HCT116 (cell line): ENCODE measurements at regions not wholly inside any gene's neighbourhood (a gene's known extent, or its start where the extent isn't known, plus 50 kb on each side); places are given as distances from the start of the nearest gene placed in this dataset.

Experiments
- ATAC-seq: fragments of 200-7000 bp; cut with Tn5 transposase; 2 replicates; pipeline ENCODE4 v1.9.1; 2020; ENCODE audit warnings: mild to moderate bottlenecking, moderate library complexity
- BruUV-seq: library from RNA; stranded (reverse); fragments of 400-500 nt; replicated peaks from 2 replicates; lab custom pipeline; 2021; lab: Mats Ljungman, UMichigan
- CTCF ChIA-PET: fragments of 300-600 bp; sonication (Branson Sonifier 250); formaldehyde crosslinking; loops from one replicate; lab custom pipeline; 2021; ENCODE audit warnings: antibody characterized with exemption; lab: Charles Lee
- POLR2A ChIA-PET: fragments of 300-600, 350-600 bp; sonication (Branson Sonifier 250); formaldehyde crosslinking; loops from one replicate; lab custom pipeline; 2021; ENCODE audit warnings: antibody characterized with exemption; lab: Charles Lee
- RAD21 ChIA-PET, 2 experiments: fragments of 300-600 bp; sonication (Branson Sonifier 250); formaldehyde crosslinking; loops; one replicate each; lab custom pipeline; 2023; ENCODE audit warnings: low total read pairs in 2 of 2; ENCODE audit not compliant: uncharacterized antibody in 2 of 2, unreplicated experiment in 2 of 2, low non-redundant PET in 1 of 2; lab: Charles Lee
- DNase-seq: peaks from one replicate; pipeline ENCODE4 v3.0.0-alpha.2; 2010; ENCODE audit warnings: low read depth, low spot score
- H2AFZ ChIP-seq: fragments of 200-600 bp; shearing (Covaris generic), sonication (generic); 2 replicates; pipeline ENCODE4 v1.6.1; 2017; ENCODE audit warnings: low read depth, mixed run types, mixed read lengths, antibody characterized with exemption, low read length; ENCODE audit not compliant: poor library complexity, severe bottlenecking
- H3K27ac ChIP-seq: 2 replicates; pipeline ENCODE4 v1.5.1; 2012; ENCODE audit warnings: low read depth, low read length
- H3K27me3 ChIP-seq: fragments of 200-600 bp; sonication (generic); 2 replicates; pipeline ENCODE4 v1.6.1; 2016; ENCODE audit warnings: mixed run types, low read length, mixed read lengths; ENCODE audit not compliant: insufficient read depth
- H3K36me3 ChIP-seq, 2 experiments: fragments of 200-500 bp in 1 of 2; fragments of 200-600 bp in 1 of 2; sonication (Bioruptor generic) in 1 of 2; sonication (generic) in 1 of 2; 2 replicates each; pipeline versions ENCODE4 v1.5.1 to v1.6.1; 2014 to 2016; ENCODE audit warnings: low read length in 2 of 2, inconsistent platforms in 1 of 2, mixed read lengths in 1 of 2, mixed run types in 1 of 2; ENCODE audit not compliant: insufficient read depth in 2 of 2, control insufficient read depth in 1 of 2
- H3K4me1 ChIP-seq, 2 experiments: fragments of 200-600 bp in 1 of 2; sonication (generic) in 1 of 2; 2 replicates each; pipeline versions ENCODE4 v1.5.1 to v1.6.1; 2012 to 2017; ENCODE audit warnings: low read length in 2 of 2, inconsistent platforms in 1 of 2, mild to moderate bottlenecking in 1 of 2, mixed read lengths in 1 of 2, mixed run types in 1 of 2, moderate library complexity in 1 of 2; ENCODE audit not compliant: insufficient read depth in 2 of 2, control insufficient read depth in 1 of 2
- H3K4me2 ChIP-seq: fragments of 200-600 bp; sonication (generic); 2 replicates; pipeline ENCODE4 v1.6.1; 2017; ENCODE audit warnings: mixed run types, low read length, mixed read lengths
- H3K4me3 ChIP-seq, 2 experiments: fragments of 200-600 bp in 1 of 2; sonication (generic) in 1 of 2; replicated peaks in 1 of 2; 2 replicates each; pipeline ENCODE4 v1.5.1; 2011 to 2016; ENCODE audit warnings: low read length in 2 of 2, control low read depth in 1 of 2, low read depth in 1 of 2, mild to moderate bottlenecking in 1 of 2, mixed read lengths in 1 of 2, mixed run types in 1 of 2
- H3K79me2 ChIP-seq: fragments of 200-600 bp; sonication (generic); 2 replicates; pipeline ENCODE4 v1.6.1; 2017; ENCODE audit warnings: mild to moderate bottlenecking, mixed run types, low read length, moderate library complexity, mixed read lengths; ENCODE audit not compliant: insufficient read depth
- H3K9ac ChIP-seq: fragments of 200-600 bp; sonication (generic); 2 replicates; pipeline ENCODE4 v1.6.1; 2016; ENCODE audit warnings: low read length, mixed read lengths
- H3K9me2 ChIP-seq: fragments of 200-600 bp; sonication (generic), shearing (Covaris generic); 2 replicates; pipeline ENCODE4 v1.6.1; 2017; ENCODE audit warnings: mixed run types, mild to moderate bottlenecking, moderate library complexity; ENCODE audit not compliant: insufficient read depth
- H3K9me3 ChIP-seq, 2 experiments: fragments of 200-500 bp in 1 of 2; fragments of 200-600 bp in 1 of 2; sonication (Bioruptor generic) in 1 of 2; sonication (generic) in 1 of 2; 2 replicates each; pipeline ENCODE4 v1.6.1; 2014 to 2017; ENCODE audit warnings: low read length in 2 of 2, mixed read lengths in 2 of 2, inconsistent platforms in 1 of 2, low read depth in 1 of 2, mild to moderate bottlenecking in 1 of 2, mixed run types in 1 of 2, moderate library complexity in 1 of 2; ENCODE audit not compliant: control insufficient read depth in 1 of 2, insufficient read depth in 1 of 2
- H4K20me1 ChIP-seq: fragments of 200-600 bp; sonication (generic), shearing (Covaris generic); 2 replicates; pipeline ENCODE4 v1.6.1; 2017; ENCODE audit warnings: mixed run types, mild to moderate bottlenecking, moderate library complexity; ENCODE audit not compliant: insufficient read depth
- CBX3 ChIP-seq: IDR thresholded peaks from 2 replicates; pipeline ENCODE4 v1.6.1; 2012; ENCODE audit warnings: low read depth
- CEBPB ChIP-seq: IDR thresholded peaks from 2 replicates; pipeline ENCODE4 v1.6.1; 2012; ENCODE audit warnings: low read depth
- CTCF ChIP-seq, 3 experiments: fragments of 200-600 bp in 1 of 3; sonication (generic) in 1 of 3; IDR thresholded peaks in 2 of 3; conservative IDR thresholded peaks in 1 of 3; 2 replicates each; pipeline ENCODE4 v1.5.1; 2012 to 2017; ENCODE audit warnings: low read depth in 2 of 3, low read length in 2 of 3, antibody characterized with exemption in 1 of 3, borderline replicate concordance in 1 of 3, control low read depth in 1 of 3, mild to moderate bottlenecking in 1 of 3, mixed read lengths in 1 of 3, mixed run types in 1 of 3, moderate library complexity in 1 of 3; ENCODE audit not compliant: insufficient read depth in 1 of 3
- EGR1 ChIP-seq: IDR thresholded peaks from 2 replicates; pipeline ENCODE4 v1.6.1; 2012; ENCODE audit warnings: low read depth
- ELF1 ChIP-seq: IDR thresholded peaks from 2 replicates; pipeline ENCODE4 v1.6.1; 2012; ENCODE audit warnings: low read depth, borderline replicate concordance
- EZH2phosphoT487 ChIP-seq: fragments of 200-600 bp; IDR thresholded peaks from 2 replicates; pipeline ENCODE4 v1.6.1; 2018; ENCODE audit warnings: antibody characterized with exemption, borderline replicate concordance
- FOSL1 ChIP-seq: IDR thresholded peaks from 2 replicates; pipeline ENCODE4 v1.6.1; 2012; ENCODE audit warnings: low read depth
- JUND ChIP-seq: IDR thresholded peaks from 2 replicates; pipeline ENCODE4 v1.6.1; 2012
- POLR2A ChIP-seq: IDR thresholded peaks from 2 replicates; pipeline ENCODE4 v1.7.0; 2011; ENCODE audit warnings: borderline replicate concordance; ENCODE audit not compliant: insufficient read depth, insufficient read length; ENCODE audit errors: extremely low read depth
- POLR2AphosphoS5 ChIP-seq: IDR thresholded peaks from 2 replicates; pipeline ENCODE4 v1.6.1; 2011; ENCODE audit warnings: mild to moderate bottlenecking, low read depth, low read length, moderate library complexity
- RAD21 ChIP-seq: IDR thresholded peaks from 2 replicates; pipeline ENCODE4 v1.6.1; 2012; ENCODE audit warnings: low read depth, mild to moderate bottlenecking
- REST ChIP-seq: IDR thresholded peaks from 2 replicates; pipeline ENCODE4 v1.6.1; 2012; ENCODE audit warnings: low read depth
- SIN3A ChIP-seq: IDR thresholded peaks from 2 replicates; pipeline ENCODE4 v1.6.1; 2012; ENCODE audit warnings: low read depth
- SRF ChIP-seq: IDR thresholded peaks from 2 replicates; pipeline ENCODE4 v1.6.1; 2012; ENCODE audit warnings: low read depth
- YY1 ChIP-seq: IDR thresholded peaks from 2 replicates; pipeline ENCODE4 v1.6.1; 2011; ENCODE audit warnings: low read length, low read depth, moderate library complexity, mild to moderate bottlenecking; ENCODE audit not compliant: insufficient replicate concordance; ENCODE audit errors: extremely low read depth
- ZBTB33 ChIP-seq: IDR thresholded peaks from 2 replicates; pipeline ENCODE4 v1.6.1; 2011; ENCODE audit warnings: mild to moderate bottlenecking, low read length, moderate library complexity; ENCODE audit not compliant: insufficient replicate concordance; ENCODE audit errors: extremely low read depth
- ZNF274 ChIP-seq: fragments of 200-500 bp; sonication (Bioruptor generic); IDR thresholded peaks from 2 replicates; pipeline ENCODE4 v1.6.1; 2014; ENCODE audit warnings: mild to moderate bottlenecking, low read depth, low read length, inconsistent platforms
- intact Hi-C: fragments of 100-400 bp; cut with micrococcal nuclease; formaldehyde crosslinking; loops from 2 replicates; pipeline ENCODE4 v1.10.0; 2022
- TF ChIP-seq, protein P1 (sequence below): IDR thresholded peaks from 2 replicates; pipeline ENCODE4 v1.6.1; 2012
- TF ChIP-seq, protein P2 (sequence below): IDR thresholded peaks from 2 replicates; pipeline ENCODE4 v1.6.1; 2012

DNA sequence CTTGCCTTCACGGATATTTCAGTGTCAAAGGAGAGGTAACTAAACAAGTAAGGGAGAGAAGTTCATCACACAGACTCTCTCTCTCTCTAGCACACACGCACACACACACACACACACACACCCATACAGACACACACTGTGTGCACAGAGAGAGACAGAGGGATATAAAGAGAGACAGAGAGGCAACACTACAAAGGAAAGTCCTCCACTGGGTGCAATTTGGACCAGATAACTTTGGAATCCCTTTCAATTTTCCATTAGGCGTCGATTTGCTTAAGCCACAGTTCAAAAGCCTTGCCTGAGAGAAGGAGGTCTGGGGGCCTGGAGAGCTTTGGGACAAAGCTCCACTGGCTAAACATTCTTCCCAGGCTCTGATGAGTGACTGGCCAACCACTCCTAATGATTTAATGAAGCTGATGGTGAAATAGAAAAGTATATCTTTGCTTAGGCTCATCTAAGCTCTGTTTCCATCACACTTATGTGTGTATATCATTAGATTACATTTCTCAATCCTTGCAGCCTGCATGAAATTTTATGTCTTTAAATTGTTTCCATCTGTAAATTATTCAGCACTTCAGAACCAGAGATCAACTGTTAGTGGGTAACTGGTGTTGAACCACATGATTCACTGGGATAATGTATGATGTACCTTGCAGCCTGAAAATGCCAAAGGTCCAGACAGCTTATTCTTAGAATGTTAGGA lies 180.8 kb downstream of the MAGEB17 start:
- Histone ChIP-seq H3K36me3 (no peaks in the 10 kb centered on the region), H3K4me2 (no peak overlapping the region), H3K4me3 (no peak overlapping the region), H3K27ac (no peak overlapping the region), H3K79me2 (no peaks in the 10 kb centered on the region), H4K20me1 (no peaks in the 10 kb centered on the region), H3K9me2 (no peaks in the 10 kb centered on the region), H3K9me3 (no peaks in the 10 kb centered on the region), H3K9ac (no peak overlapping the region), H2AFZ (no peak overlapping the region), H3K27me3 (no peaks in the 10 kb centered on the region), H3K4me1 (no peaks in the 10 kb centered on the region)
- intact Hi-C loops, result no loop called here
- TF ChIP-seq CTCF (IDR thresholded peaks at IDR 0.05 in 2 of 3, conservative IDR thresholded peaks at IDR 0.05 in 1 of 3; ENCODE audit: borderline replicate concordance in 1 of 3, insufficient read depth in 1 of 3, low read depth in 2 of 3, low read length in 2 of 3) (no peak), JUND (no peak), SIN3A (no peak), RAD21 (no peak), ZNF274 (no peak), CEBPB (no peak), YY1 (no peak), POLR2A (no peak), POLR2AphosphoS5 (no peak), ZBTB33 (no peak), FOSL1 (no peak), EZH2phosphoT487 (no peak), SRF (no peak), ELF1 (no peak), EGR1 (no peak), REST (no peak), CBX3 (no peak)
- TF ChIP-seq, protein P1, sequence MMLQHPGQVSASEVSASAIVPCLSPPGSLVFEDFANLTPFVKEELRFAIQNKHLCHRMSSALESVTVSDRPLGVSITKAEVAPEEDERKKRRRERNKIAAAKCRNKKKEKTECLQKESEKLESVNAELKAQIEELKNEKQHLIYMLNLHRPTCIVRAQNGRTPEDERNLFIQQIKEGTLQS, result no peak
- TF ChIP-seq, protein P2, sequence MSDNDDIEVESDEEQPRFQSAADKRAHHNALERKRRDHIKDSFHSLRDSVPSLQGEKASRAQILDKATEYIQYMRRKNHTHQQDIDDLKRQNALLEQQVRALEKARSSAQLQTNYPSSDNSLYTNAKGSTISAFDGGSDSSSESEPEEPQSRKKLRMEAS, result no peak
- ATAC-seq, result no peak
- BruUV-seq, result no TSS peak
- no peak for DNase-seq
- ChIA-PET RAD21 (no interaction called here), CTCF (no interaction called here), POLR2A (no interaction called here)
